ENCODE measurements at regions not wholly inside any gene's neighbourhood (a gene's known extent, or its start where the extent isn't known, plus 50 kb on each side); places are given as distances from the start of the nearest gene placed in this dataset.

- TF ChIP-seq EZH2 (IDR thresholded peaks at IDR 0.05; ENCODE audit: borderline replicate concordance, low read depth, low read length, poor library complexity, severe bottlenecking): no peak
- TF ChIP-seq, protein P1, sequence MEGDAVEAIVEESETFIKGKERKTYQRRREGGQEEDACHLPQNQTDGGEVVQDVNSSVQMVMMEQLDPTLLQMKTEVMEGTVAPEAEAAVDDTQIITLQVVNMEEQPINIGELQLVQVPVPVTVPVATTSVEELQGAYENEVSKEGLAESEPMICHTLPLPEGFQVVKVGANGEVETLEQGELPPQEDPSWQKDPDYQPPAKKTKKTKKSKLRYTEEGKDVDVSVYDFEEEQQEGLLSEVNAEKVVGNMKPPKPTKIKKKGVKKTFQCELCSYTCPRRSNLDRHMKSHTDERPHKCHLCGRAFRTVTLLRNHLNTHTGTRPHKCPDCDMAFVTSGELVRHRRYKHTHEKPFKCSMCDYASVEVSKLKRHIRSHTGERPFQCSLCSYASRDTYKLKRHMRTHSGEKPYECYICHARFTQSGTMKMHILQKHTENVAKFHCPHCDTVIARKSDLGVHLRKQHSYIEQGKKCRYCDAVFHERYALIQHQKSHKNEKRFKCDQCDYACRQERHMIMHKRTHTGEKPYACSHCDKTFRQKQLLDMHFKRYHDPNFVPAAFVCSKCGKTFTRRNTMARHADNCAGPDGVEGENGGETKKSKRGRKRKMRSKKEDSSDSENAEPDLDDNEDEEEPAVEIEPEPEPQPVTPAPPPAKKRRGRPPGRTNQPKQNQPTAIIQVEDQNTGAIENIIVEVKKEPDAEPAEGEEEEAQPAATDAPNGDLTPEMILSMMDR (conservative IDR thresholded peaks at IDR 0.05; ENCODE audit: low read depth, low read length): no peak
These were observed 840.3 kb downstream of the GALC start for GRCh38 chr14:87152693-87153092.
